GM21423 (cell line): ENCODE measurements at regions not wholly inside any gene's neighbourhood (a gene's known extent, or its start where the extent isn't known, plus 50 kb on each side); places are given as distances from the start of the nearest gene placed in this dataset.

Experiments
- ATAC-seq: cut with Tn5 transposase; IDR thresholded peaks from one replicate; pipeline ENCODE4 v1.9.1; 2021; ENCODE audit warnings: mild to moderate bottlenecking, moderate library complexity; ENCODE audit not compliant: unreplicated experiment

DNA sequence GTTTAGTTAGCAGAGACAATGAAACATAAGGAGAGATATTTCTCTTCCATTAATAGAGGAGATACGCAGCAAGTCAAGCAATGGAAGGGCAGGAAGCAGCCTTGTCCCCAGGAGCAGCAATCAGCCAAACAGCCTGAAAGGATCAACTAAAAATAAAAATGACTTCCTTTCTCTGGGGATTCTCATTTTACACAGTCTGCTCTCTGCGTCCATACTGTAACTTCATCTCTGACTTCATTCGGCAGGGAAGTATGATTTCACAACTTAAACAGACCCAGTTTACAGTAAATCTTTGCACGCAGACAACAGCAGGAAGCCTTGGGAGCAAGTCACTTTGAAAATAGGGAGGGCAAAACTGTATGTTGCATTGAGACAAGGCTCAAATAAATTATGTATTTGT, 826.7 kb downstream of the DIAPH3 start:
- no peak for ATAC-seq

DNA sequence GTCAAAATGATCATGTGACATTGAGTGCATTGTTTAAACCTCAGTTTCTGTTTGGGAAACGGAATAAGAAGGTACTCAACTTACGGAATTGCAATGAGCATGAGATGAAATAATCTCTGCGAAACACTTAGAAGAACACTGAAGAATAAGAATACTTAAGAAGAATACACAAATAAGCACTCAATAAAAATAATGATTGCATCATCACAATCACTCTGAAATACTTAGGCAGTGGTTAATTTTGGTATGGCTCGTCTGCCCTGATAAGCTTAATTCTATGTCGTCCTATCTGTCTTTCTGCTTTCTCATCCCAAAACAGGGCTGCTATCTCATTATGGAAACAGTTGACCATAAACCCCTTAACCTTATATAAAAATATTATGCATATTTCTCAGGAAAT, 823.6 kb downstream of the DIAPH3 start:
- ATAC-seq = no peak

DNA sequence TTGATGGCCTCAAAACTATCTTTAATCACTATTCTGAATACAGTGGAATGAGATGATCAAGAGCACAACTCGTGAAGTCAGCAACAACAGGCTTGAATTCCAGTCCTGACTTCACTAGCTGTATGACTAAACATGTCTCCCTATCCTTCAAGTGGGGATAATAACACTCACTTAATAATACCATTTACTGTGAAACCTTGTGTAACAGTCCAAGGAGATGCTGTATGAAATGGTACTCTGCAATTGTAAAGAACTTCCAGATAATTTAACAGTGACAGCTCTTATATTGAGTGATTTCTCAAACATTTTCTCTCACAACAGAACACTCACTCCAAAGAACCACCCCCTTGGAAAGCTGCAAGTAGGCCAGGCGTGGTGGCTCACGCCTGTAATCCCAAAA, 823.1 kb downstream of the DIAPH3 start:
- no peak for ATAC-seq

GRCh38 chr13:59342400-59342799, 821.3 kb downstream of the DIAPH3 start:
- no peak for ATAC-seq

DNA sequence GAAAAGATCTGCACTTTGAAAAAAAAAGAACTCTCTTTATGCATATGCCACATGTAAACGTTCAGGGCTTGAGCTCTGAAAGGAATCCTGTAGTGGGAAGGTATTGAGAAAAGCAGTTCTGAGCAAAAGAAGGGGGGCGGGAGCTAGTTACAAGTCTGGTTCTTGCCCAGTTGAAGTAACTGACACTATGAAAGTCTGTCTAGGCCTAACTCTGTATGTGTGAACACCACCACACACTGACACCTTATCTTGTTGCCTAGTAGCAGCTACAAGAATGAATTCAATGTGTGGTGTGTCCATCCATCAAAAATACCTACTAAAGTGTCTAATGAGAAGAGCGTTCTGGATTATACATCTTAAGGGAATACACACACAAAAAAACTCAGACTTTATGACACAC, 820.6 kb downstream of the DIAPH3 start:
- ATAC-seq = no peak

DNA sequence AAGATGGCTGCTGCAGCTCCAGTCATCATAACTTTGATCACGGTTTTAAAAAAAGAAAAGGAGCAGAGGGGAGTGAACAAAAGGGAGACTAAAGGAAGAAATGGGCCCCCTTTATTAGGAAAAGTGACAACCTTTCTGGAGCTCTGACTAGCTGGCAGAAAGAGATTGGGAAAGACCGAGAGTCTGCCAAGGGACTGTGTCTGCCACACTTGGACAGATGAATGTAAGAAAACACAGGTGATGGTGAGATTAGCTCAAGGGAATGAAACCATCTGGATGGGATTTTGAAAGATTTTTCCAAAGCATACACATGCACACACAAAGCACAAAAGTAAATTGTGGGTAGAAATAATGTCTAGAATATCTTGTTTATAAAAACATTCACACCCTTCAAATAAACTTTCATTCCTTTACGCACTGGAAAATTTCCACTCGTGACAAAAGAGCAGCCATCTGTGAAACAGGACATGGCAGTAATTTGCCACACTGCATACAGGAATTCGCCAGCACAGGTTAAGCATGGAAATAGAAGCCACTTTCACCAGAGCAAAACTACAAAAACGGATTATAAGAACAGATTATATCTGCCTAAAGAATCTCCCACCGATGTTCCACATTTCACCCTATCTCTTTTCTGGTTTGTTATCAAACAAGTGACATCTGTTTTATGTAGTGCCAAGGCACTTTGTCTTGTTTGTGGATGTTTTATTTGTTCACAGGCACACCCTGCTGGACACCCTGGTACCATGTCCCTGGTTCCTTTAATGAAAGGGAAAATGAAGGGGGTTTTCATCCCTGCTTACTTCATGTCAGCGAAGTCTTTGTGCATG, 819.5 kb downstream of the DIAPH3 start:
- ATAC-seq = no peak

GRCh38 chr13:59345311-59345710, 818.4 kb downstream of the DIAPH3 start:
- no peak for ATAC-seq

GRCh38 chr13:59346999-59347723, 816.6 kb downstream of the DIAPH3 start:
- ATAC-seq = no peak

GRCh38 chr13:59348617-59349016, 815.1 kb downstream of the DIAPH3 start:
- ATAC-seq = no peak

DNA sequence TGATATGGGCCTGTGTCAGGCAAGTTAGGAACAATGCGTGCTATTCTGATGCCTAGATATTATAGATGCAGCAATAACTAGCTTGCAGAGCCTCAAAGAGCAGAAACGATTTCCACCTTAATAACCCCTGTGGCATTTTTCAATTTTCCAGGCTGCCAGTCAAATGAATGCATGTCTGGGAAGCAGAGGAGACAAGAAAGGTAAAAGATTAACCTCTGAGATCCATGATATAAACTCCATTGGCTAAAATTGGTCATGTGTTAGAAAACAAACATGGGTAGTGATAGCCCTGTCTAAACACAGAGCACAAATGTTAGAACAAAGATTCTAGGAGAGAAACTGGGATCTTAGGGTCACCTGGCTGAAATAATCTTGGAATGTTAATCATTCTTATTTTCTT, 811.1 kb downstream of the DIAPH3 start:
- no peak for ATAC-seq

GRCh38 chr13:59354665-59355369, 808.9 kb downstream of the DIAPH3 start:
- ATAC-seq = no peak

GRCh38 chr13:59356607-59357006, 807.1 kb downstream of the DIAPH3 start:
- ATAC-seq = no peak

- no peak for ATAC-seq
Observed at GRCh38 chr13:59358014-59358413, 805.7 kb downstream of the DIAPH3 start.

DNA sequence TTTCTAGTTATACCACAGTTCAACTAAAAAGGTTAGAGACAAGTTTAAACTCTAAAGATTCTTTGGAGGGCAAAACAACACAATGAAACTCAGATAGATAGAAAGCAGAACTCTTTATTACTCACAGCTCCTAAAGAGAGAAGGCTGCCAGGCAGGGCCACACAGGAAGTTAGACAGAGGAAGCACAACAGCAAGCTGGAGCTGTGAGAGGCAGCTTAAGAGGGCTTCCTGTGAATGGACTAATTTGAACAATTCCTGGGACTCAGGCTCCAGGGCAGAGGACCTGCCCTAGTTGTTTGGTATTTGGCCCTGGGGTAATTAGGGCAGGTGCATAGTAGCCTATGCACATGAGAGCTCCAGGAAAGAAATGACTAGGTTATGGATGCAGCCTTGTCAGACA, 803.6 kb downstream of the DIAPH3 start:
- no peak for ATAC-seq

GRCh38 chr13:59360916-59361315, 802.8 kb downstream of the DIAPH3 start:
- ATAC-seq = no peak

DNA sequence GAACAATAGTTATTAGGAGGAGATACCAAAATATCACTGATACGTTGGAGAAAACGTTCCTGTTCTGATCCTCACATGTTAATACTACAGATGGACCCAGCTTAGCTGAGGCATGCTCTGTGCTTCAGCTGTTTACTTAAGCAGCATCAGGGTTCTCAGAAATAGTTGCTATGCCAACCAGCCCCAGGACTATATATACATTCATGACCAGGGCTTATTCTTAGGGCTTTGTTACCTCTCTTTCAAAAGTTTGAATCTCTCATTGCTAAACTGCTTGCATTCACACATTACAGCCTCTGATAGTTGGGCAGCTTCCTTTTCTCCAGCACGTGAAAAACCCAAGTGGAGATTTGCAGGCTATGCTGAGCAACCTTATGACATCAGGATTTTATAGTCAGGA, 800.4 kb downstream of the DIAPH3 start:
- ATAC-seq = no peak

GRCh38 chr13:59363947-59364346, 799.8 kb downstream of the DIAPH3 start:
- ATAC-seq = no peak

- no peak for ATAC-seq
Observed at GRCh38 chr13:59364641-59365085, 799.1 kb downstream of the DIAPH3 start.

- no peak for ATAC-seq
Observed at GRCh38 chr13:59367467-59367866, 796.3 kb downstream of the DIAPH3 start.

DNA sequence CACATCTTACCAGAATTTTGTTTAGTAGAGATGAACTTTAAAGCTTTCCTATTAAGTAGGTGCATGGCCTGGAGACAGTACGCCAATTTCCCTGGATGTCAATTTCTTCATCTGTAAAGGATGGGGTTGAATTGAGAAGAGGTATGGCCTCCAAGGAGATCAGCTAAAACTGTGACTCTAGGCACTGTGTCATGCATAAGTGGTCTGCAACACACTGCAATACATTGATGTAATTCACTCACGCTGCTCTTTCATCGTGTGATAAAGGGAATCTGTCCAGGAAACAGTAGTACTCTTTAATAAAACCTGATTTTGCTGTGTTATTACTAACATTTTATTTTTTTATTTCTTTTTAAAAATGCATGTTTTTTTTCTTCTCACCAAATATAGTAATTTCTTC, 795.8 kb downstream of the DIAPH3 start:
- no peak for ATAC-seq

- no peak for ATAC-seq
Observed at GRCh38 chr13:59368693-59369092, 795.0 kb downstream of the DIAPH3 start.

- no peak for ATAC-seq
Observed at GRCh38 chr13:59371229-59371628, 792.5 kb downstream of the DIAPH3 start.
